ENCODE measurements at regions not wholly inside any gene's neighbourhood (a gene's known extent, or its start where the extent isn't known, plus 50 kb on each side); places are given as distances from the start of the nearest gene placed in this dataset.

DNA sequence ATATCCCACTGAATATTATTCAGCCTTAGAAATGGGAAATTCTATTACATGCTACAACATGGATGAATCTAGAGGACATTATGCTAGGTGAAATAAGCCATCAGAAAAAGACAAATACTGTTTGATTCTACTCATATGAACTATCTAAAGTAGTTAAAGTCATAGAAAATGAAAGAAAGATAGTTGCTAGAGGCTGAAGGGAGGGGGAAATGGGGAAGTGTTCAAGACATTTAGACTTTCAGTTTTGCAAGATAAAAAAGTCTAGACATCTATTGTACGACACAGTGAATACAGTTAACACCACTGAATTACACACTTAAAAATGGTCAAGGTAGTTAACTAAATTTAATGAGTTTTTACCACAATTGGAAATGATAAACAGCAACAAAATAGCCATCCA lies 835.9 kb upstream of the CHAC2 start:
- no peak for DNase-seq

DNA sequence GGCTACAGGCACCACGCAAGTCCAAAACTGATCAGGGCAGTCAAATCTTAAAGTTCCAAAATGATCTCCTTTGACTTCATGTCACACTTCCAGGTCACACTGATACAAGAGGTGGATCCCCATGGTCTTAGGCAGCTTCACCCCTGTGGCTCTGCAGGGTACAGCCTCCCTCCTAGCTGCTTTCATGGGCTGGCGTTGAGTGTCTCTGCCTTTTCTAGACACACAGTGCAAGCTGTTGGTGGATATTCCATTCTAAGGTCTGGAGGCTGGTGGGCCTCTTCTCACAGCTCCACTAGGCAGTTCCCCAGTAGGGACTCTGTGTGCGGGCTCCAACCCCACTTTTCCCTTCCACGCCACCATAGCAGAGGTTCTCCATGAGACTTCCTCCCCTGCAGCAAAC lies 838.2 kb upstream of the CHAC2 start:
- DNase-seq = no peak

DNA sequence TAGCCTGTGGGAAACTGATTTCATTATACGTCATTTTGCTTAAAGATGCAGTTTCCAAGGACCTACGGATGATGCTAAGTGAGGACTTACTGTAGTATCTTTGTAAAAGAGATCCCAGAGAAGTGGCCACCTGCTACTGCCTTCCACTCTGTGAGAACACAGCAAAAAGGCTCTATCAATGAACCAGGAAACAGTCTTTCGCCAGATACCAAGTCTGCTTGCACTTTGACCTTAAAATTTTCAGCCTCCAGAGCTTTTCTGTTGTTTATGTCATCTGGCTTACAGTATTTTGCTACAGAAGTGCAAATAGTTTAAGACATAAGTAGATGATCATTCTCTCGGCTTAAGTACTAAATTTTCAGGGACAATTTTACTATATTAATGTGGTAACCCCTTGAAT lies 847.9 kb upstream of the CHAC2 start:
- DNase-seq = no peak

DNA sequence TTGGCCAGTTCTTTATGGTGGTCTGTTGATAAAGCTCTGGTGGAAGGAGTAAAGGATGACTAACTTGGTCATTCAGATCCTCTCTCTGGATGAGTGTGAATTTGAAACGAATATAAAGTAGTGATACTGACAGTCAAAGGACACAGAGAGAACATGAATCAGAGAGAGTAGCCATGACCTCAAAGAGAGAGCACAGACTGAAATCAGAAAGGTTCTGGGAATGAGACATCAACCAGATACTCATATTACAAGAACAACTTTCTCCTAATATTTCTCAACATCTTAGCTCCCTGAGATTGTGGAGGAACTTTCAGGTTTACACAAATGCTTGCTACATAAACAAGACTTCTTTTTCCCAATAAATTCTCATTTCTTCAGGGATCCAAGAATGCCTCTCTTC lies 849.1 kb upstream of the CHAC2 start:
- DNase-seq = no peak

DNA sequence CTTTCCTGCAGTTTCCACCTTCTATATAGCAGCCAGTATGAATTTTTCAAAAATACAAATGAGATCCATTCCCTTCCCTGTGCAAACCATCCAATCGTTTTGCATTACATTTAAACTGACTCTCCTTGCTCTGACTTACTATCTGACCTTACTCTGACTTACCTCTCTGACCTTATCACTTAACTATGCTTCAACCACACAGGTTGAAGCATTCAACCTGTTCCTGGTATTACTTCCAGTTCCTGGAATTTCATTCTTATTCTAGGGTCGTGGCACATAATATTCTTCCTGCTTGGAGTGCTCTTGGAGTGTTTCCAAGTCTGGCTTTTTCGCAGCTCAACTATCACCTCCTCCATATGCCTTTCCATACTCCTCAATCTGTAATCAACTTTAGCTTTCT lies 850.6 kb upstream of the CHAC2 start:
- no peak for DNase-seq

DNA sequence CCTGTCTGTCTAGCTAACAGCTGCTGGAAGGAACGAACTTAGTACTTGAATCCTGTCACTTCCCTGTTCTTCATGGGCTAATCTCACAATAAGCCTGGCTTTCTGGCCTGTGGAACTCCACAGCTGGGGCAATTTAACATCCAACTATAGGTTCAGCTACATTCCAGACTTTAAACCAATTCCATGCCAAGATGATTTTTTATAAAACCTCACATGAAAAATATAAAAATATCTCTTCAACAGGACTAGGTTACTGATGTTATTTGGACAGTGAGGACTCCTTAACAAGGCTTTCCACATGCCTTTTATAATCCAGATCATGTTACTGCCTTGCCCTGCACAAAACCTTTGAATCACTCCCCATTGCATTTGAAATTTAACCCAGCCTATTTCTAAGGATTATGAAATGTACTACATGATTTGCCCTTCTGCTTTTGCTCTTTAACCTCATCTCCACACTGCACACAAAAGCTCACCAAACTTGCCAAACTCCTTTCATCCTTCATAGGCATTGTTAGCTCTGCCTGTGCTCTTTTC lies 863.2 kb upstream of the CHAC2 start:
- DNase-seq = no peak

DNA sequence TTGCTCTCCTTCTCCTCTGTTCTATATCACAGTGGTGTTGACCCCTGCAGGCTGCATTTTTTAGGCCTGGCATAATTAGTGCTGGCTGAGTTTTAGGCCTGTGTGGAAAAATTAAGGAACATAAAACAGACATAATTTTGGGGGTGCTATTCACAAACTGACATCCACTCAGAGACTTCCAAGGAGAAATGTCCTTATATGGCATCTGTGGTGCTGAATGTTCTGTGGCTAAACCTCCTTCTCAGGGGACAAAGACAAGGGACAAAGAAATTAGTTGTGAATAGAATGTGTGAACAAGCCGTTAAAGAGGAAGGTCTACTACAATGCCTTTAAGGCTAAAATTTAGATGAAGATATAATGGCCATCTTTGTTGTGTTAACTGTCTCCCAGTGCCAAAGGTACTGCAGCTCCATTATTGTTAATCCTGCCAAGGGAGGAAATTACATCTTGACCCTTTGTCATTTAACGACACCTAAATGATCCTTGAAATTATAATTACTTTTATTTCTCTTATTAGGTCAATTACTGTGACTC lies 870.0 kb upstream of the CHAC2 start:
- DNase-seq = no peak

DNA sequence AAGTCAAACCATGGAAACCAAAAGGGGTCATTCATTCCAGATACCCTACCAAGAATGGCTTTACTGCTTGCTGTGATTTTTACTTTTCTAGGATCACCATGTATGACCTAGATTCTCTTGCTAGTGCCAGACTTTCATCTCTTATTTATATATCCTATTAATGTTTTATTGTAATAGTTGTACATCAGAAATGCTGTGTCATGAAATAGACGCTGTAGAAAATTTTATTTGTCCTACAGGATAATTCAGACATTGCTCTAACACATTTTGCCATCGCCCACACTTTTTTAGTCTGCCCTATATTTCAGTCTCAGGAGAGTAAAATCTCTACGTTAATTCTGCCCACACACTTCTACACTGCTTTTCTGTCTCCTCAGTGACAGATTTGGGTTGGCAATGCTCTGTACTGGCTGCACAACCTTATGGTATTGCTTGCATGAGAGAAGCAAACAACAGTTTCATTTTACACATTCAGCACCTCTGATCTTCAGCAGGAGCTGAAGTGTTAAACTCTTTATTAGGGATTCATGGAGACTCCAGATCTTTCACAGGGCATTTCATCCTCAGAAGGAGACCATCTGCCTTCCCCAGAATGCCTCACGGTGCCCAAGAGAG lies 871.8 kb upstream of the CHAC2 start:
- DNase-seq = no peak

DNA sequence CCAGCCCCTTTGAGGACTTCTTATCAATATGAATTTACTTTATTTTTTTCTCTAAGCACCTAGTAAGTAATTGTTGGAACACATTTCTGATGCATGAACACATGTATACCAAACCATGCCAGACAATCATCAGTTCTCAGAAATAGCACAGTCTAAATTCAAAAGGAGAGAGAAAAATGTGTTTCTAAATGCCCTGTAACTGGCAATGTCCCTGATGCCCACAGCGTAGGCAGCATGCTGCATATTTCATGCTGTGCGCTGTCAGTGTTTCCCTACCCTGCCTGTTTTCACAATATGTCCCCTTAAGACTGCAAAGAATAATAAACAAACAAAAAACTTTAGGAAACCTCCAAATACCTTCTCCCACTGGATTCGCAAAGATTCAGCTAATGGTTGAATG lies 881.0 kb upstream of the CHAC2 start:
- no peak for DNase-seq

DNA sequence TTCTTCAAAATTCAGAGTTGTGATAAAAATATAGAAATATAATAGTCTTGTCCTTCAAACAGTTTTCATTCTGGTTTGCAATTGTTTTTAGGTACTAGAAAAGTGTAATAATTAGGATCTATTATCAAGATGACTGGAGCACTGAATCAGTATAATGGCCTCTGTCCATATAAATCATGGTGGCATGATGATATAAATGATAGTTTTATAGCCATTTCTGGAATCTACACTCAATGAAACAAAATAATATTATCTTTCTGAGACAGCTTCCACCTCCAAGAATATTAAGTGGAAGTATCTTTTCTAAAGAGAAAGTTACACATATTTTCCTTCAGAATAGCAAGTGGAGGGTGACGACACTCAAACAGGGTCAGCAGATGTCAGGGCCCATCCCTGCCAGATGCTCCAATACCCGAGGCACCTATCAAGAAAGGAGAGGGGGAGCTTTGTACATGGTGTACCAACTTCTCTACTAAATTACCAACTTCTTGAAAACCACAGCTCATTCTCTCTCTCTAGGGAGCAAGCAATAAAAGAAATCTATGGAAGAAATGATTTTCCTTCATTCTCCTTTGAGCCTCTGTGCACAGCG lies 882.7 kb upstream of the CHAC2 start:
- no peak for DNase-seq

DNA sequence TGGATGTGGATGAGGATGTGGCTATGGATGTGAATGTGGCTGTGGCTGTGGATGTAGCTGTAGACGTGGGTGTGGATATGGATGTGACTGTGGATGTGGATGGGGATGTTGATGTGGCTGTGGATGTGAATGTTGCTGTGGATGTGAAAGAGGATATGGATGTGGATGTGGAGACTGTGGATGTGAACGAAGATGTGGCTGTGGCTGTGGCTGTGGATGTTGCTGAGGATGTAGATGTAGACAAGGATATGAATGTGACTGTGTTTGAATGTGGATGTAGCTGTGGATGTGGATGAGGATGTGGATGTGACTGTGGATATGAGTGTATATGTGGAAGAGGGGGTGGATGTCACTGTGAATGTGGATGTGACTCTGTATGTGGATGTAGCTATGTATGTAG lies 884.6 kb upstream of the CHAC2 start:
- no peak for DNase-seq

DNA sequence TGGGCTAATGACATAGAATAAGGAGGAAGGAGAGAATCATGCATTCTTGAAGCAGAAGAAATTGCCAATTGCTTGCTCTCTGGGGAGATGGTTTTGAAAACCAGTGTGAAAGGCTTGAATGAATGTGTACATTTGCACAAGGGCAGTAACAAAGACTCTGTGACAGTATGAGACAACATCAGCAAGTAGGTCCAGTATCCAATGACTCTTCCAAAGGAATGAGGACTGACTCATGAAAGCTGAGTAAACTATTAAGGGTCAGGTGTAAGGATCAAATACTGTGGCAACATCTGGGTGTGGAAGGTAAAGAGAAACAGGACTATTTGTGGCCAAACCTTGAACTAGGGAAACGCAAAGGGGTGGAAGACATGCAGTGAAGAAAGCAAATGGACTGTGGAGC lies 886.0 kb upstream of the CHAC2 start:
- DNase-seq = no peak

DNA sequence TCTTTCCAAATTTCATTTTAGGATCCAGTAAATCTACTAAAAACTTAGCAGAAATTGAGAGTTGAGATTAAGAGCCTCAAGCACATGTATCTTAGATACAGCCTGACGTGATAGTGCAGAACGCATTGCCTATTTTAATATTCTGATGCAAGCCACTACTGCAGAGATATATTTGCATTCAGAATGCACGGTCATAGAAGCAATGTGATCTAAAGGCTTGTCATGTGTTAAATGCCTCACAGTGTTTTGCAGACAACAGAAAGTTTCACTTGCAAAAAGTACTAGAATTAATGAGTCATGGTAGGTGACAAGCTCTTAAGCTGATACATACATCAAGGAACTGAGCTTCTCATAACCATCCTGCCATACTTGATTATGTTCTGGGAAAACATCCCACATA lies 886.7 kb upstream of the CHAC2 start:
- no peak for DNase-seq

DNA sequence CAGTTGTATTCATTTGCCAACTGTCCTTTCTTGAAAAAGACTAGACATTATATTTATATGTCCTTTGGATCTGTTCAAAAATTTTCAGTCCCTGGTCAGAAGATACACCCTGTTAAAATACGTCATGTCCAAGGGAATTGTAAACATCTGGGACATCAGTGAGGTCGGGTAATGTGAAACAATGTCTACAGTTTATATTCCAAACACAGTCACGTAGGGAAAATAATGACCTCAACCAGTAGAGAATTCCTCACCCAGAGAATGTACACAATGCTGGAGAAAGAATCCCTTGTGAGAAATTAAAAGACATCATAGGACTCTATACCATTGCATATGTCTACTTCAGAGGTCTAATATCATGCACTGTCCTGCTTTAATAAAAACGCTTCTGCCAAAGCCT lies 888.0 kb upstream of the CHAC2 start:
- no peak for DNase-seq

DNA sequence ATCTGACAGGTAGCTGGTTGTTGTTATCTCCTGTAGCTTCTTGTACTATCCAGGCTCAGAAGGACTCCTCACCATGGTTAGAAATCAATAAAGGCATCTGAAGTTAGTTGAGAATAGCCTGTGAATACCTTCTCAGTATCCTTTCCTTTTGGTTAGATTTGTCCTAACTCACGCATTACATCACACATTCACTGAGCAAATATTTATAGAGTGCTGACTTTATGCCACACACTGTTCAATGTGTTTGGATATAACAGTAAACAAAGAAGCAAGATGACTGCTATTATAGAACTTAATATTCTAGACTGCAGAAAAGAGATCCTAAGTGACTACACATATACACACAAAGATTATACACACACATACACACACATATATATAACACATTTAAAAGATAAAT lies 889.9 kb upstream of the CHAC2 start:
- no peak for DNase-seq

DNA sequence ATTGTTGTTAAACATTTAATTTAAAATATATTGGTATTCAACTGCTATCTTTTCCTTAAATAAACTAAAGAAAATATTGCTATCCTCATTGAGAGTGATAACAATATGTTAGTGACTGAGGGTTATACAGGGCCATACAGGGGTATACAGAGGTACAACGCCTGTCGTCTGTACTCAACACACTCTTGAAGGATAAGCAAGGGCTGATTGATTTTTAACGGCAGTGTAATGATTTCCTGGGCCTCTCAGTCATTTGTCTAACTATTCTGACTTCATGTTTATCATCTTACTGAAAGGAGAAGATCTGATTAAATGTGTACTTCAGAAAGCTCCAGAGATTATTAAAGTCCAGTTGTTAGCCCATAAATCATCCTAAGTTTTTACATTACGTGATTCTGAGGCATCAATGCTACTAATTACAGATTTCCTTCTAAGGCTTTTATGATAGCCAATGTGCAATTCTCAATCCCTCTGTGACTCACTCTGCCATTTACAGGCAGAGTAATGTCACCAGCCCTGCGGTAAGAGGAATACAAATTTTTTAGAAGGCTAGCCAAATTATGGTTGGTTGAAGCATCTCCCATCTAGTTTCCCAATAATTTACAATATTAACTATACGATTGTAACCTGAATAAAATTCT lies 893.0 kb upstream of the CHAC2 start:
- no peak for DNase-seq

DNA sequence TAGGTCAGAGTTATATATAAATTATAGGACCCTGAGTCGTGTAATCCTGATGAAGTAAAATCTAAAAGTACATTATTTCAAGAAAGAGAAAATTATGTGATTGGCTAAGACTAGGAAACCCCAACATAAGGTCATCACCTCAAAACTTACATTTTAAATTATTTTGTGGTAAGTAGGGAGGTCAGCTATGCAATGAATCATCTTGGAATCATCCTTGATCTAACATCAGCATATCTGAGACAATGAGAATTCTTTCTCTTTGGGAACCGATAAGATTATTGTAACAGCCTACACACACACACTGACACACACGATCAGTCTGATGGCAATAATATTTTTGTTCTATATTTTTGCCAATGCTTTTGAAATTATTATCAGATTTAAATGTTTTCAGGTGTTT lies 904.8 kb upstream of the CHAC2 start:
- DNase-seq = no peak

DNA sequence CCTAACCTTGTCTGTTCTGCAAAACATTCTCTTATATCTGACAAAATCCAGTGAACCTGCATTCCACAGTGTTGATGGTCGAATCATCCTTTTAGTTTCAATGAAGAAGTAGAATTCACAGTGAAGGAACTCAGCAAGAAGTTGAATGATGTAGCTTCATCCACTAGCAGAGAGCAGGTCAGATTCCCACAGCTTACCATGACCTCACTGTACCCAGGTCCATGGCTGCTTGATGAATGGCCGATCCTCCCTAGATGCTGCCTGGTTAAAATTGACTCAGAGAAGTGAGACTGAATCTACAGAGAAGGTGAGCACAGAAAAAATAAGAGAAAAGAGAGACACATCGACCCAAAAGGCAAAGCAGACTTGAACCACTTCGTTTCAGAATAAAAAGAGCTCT lies 906.0 kb upstream of the CHAC2 start:
- DNase-seq = no peak

DNA sequence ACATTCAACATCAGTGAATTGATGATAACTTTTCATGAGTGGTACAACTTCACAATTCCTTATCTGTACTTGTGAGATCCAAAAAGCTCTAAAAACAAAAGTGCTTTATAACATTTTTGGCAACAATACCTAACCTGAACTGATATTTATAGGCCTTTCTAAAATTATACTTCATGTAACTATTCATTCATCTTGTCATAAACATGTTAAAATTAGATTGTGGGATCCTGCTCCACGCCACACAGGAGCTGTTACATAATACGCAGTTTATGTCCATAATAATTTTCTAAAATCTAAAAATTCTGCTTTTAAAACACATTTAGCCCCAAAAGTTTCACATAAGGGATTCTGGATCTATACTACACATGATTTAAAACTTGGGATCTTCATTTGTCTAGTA lies 908.5 kb upstream of the CHAC2 start:
- DNase-seq = no peak

DNA sequence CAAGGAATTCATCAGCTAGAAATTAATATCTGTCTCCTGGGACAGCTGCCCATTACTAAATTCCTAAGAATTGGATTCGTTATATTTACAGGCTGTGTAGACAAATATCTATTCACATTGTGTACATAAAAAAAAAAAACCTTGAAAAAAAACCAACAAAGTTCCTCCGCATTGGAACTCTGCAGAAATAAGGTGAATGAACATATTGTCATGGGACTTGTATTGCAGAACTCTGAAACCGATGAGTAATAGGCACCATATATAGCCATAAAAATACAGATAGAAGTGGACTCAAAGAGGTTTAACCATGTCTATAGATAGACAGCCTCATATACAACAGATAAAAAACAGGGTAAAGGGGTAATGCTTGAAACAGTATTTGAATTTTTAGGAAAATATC lies 909.9 kb upstream of the CHAC2 start:
- DNase-seq = no peak

DNA sequence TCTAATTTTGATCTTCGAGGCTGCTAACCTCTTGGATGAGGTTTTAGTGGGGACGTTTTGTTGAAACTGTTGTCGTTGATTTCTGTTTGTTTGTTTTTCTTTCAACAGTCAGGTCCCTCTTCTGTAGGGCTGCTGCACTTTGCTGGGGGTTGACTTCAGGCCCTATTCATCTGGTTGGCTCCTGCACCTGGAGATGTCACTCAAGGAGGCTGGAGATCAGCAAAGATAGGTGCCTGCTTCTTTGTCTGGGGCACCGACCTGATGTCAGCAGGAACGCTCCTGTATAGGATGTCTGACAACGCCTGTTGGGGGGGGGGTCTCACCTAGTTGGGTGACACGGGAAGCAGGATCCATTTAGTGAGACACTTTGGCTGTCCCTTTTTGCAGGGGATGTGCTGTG lies 915.6 kb upstream of the CHAC2 start:
- DNase-seq = no peak

DNA sequence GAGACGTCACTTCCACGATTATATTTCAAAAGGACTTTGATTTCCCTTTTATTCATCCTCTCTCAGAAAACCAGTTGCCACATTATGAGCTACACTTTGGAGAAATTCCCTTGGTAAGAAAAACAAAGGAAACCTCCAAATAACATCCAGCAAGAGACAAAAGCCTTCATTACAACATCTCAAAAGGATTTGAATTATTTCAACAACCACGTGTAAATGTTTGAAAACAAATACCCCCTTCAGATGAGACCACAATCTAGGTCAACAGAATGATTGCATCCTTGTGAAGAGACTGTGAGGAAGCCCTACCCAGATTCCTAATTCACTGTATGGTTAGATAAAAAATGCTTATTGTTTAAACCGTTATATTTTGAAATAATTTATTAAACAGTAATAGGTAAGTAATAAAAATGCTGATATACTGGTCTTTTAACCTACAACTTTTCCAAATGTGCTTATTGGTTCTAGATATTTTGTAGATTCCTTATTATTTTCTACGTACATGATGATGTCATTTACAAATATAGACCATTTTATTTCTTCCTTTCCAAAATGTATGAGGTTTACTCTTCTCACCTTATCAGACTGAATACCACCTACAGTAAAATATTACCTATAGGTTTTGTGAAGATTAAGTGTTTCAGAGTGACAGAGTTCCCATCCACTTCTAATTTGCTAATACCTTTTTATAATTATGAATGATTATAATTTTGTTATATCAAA lies 922.7 kb upstream of the CHAC2 start:
- DNase-seq = no peak

DNA sequence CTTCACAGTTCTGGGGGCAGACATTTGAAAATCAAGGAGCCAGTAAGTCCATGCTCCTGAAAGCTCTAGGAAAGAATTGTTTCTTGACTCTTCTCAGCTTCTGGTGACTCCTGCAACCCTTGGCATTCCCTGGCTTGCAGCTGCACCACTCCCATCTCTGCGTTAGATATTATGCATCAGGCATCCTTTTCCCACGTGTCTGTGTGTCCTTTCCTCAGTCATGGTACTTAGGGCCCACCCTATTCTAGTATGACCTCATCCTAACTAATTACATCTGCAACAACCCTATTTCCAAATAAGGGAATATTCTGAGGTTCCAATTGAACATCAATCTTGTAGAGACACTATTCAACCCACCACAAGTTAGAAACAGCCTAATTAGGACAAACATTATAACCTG lies 931.7 kb upstream of the CHAC2 start:
- no peak for DNase-seq

DNA sequence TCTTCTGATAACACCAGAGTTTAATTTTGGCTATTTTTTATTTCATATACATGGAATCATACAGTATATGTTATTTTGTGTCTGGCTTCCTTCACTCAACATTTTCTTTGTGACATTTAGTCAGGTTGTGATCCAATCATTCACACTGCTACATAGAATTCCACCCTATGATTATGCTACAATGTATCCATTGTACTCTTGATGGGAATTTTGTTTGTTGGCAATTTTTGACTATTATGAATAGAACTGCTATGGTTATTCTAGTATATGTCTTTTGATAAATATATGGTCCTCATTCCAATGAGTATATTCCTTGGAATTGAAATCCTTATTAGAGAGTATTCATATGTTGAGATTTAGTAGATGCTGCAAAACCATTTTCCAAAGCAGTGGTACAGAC lies 936.4 kb upstream of the CHAC2 start:
- DNase-seq = no peak

Measured in inflammatory macrophage (primary cell).